ENCODE measurements at regions not wholly inside any gene's neighbourhood (a gene's known extent, or its start where the extent isn't known, plus 50 kb on each side); places are given as distances from the start of the nearest gene placed in this dataset.

- H3K4me1 ChIP-seq (ENCODE audit: control insufficient read depth in 1 of 2, insufficient read depth in 2 of 2, low read length in 2 of 2), result no peaks in the 10 kb centered on the region
- H3K27ac ChIP-seq (ENCODE audit: low read depth in 1 of 2, low read length in 2 of 2), result no peak overlapping the region
- H3K36me3 ChIP-seq (replicated peaks in 1 of 2; ENCODE audit: control insufficient read depth in 1 of 2, insufficient read depth in 2 of 2, low read length in 2 of 2), result no peaks in the 10 kb centered on the region
- no peak overlapping the region for H3K4me3 ChIP-seq (replicated peaks in 1 of 3; ENCODE audit: low read depth in 2 of 3, low read length in 3 of 3)
- H3K79me2 ChIP-seq (ENCODE audit: insufficient read depth, low read length), result no peaks in the 10 kb centered on the region
- Mint-ChIP-seq H3K27ac (no peak overlapping the region), H3K9me3 (peaks cover 2 to 13% (median 10%) of the 10 kb centered on the region in 7 donors), H3K4me1 (no peaks in the 10 kb centered on the region), H3K36me3 (no peaks in the 10 kb centered on the region), H3K4me3 (no peak overlapping the region), H3K27me3 (ENCODE audit: low read depth in 3 of 3) (no peaks in the 10 kb centered on the region)
- intact Hi-C loops (cut with micrococcal nuclease), result no loop called here
- no peak overlapping the region for H3K4me2 ChIP-seq (replicated peaks; ENCODE audit: extremely low read depth, low read length, poor library complexity, severe bottlenecking)
- H4K20me1 ChIP-seq (ENCODE audit: insufficient read depth, low read length), result no peaks in the 10 kb centered on the region
- H3K27me3 ChIP-seq (ENCODE audit: control insufficient read depth in 2 of 2, insufficient read depth in 2 of 2, low read length in 2 of 2), result no peaks in the 10 kb centered on the region
- 95% methylated on average over 2 of the region's 2 CpGs for WGBS (ENCODE audit: insufficient coverage)
- H3K9me3 ChIP-seq (replicated peaks in 1 of 2; ENCODE audit: control insufficient read depth in 1 of 2, insufficient read depth in 1 of 2, low read length in 2 of 2), result peaks cover 7 to 8% of the 10 kb centered on the region in 2 donors
- no peak overlapping the region for H2AFZ ChIP-seq (ENCODE audit: insufficient read depth, low read depth, low read length, poor library complexity, severe bottlenecking)
- no peak for DNase-seq
- no peak for TF ChIP-seq CTCF (IDR thresholded peaks at IDR 0.05)
- H3K9ac ChIP-seq (ENCODE audit: insufficient read depth, low read length, poor library complexity, severe bottlenecking), result no peak overlapping the region
These were observed 528.7 kb upstream of the KLF12 start for GRCh38 chr13:74662905-74663304.

- WGBS (ENCODE audit: insufficient coverage), result 100% methylated on average over 1 of the region's 2 CpGs
- Histone ChIP-seq H3K79me2 (ENCODE audit: insufficient read depth, low read length) (no peaks in the 10 kb centered on the region), H3K27me3 (ENCODE audit: control insufficient read depth in 2 of 2, insufficient read depth in 2 of 2, low read length in 2 of 2) (no peaks in the 10 kb centered on the region), H3K4me3 (replicated peaks in 1 of 3; ENCODE audit: low read depth in 2 of 3, low read length in 3 of 3) (no peak overlapping the region), H2AFZ (ENCODE audit: insufficient read depth, low read depth, low read length, poor library complexity, severe bottlenecking) (no peak overlapping the region), H3K27ac (ENCODE audit: low read depth in 1 of 2, low read length in 2 of 2) (no peak overlapping the region), H3K4me1 (ENCODE audit: control insufficient read depth in 1 of 2, insufficient read depth in 2 of 2, low read length in 2 of 2) (no peaks in the 10 kb centered on the region), H3K36me3 (replicated peaks in 1 of 2; ENCODE audit: control insufficient read depth in 1 of 2, insufficient read depth in 2 of 2, low read length in 2 of 2) (no peaks in the 10 kb centered on the region), H3K4me2 (replicated peaks; ENCODE audit: extremely low read depth, low read length, poor library complexity, severe bottlenecking) (no peak overlapping the region), H4K20me1 (ENCODE audit: insufficient read depth, low read length) (no peaks in the 10 kb centered on the region), H3K9ac (ENCODE audit: insufficient read depth, low read length, poor library complexity, severe bottlenecking) (no peak overlapping the region), H3K9me3 (replicated peaks in 1 of 2; ENCODE audit: control insufficient read depth in 1 of 2, insufficient read depth in 1 of 2, low read length in 2 of 2) (peaks cover 8 to 9% of the 10 kb centered on the region in 2 donors)
- no peak for DNase-seq
- Mint-ChIP-seq H3K9me3 (peaks cover 0 to 14% (median 8%) of the 10 kb centered on the region in 7 donors), H3K4me1 (no peaks in the 10 kb centered on the region), H3K36me3 (no peaks in the 10 kb centered on the region), H3K27me3 (ENCODE audit: low read depth in 3 of 3) (no peaks in the 10 kb centered on the region), H3K27ac (no peak overlapping the region), H3K4me3 (no peak overlapping the region)
- intact Hi-C loops (cut with micrococcal nuclease), result no loop called here
- no peak for TF ChIP-seq CTCF (IDR thresholded peaks at IDR 0.05)
These were observed 527.6 kb upstream of the KLF12 start for GRCh38 chr13:74661851-74662250.

All from CD14-positive monocyte (primary cell).